ENCODE measurements at regions not wholly inside any gene's neighbourhood (a gene's known extent, or its start where the extent isn't known, plus 50 kb on each side); places are given as distances from the start of the nearest gene placed in this dataset.

GRCh38 chr11:121717296-121717695 is 264.5 kb upstream of the SORL1-AS1 start:
- Histone ChIP-seq H4K12ac (ENCODE audit: low read depth, low read length) (no peak overlapping the region), H4K91ac (ENCODE audit: low read depth, low read length) (no peak overlapping the region), H2BK5ac (ENCODE audit: low read depth, low read length, poor library complexity) (no peak overlapping the region), H2AK5ac (ENCODE audit: low read length) (no peak overlapping the region), H3K4me3 (ENCODE audit: low read depth, low read length) (no peak overlapping the region), H3K18ac (ENCODE audit: low read length) (no peak overlapping the region), H3K14ac (ENCODE audit: low read length) (no peak overlapping the region), H3K27ac (ENCODE audit: low read depth, low read length) (no peak overlapping the region), H3K23ac (ENCODE audit: low read length) (no peak overlapping the region), H3K4ac (ENCODE audit: low read depth, low read length) (no peak overlapping the region), H3K4me2 (ENCODE audit: low read length) (no peak overlapping the region), H3K79me2 (ENCODE audit: control insufficient read depth, insufficient read depth, low read length, poor library complexity) (no peaks in the 10 kb centered on the region), H3K9ac (ENCODE audit: low read length) (no peak overlapping the region), H3K36me3 (ENCODE audit: control insufficient read depth in 1 of 2, insufficient read depth in 2 of 2, low read length in 2 of 2) (no peaks in the 10 kb centered on the region), H2AFZ (ENCODE audit: insufficient read depth, low read length, poor library complexity) (no peak overlapping the region), H3K79me1 (ENCODE audit: low read length) (peaks cover under 1% of the 10 kb centered on the region), H4K8ac (ENCODE audit: low read depth, low read length) (no peak overlapping the region), H3K9me3 (ENCODE audit: insufficient read depth, low read depth, low read length) (no peaks in the 10 kb centered on the region), H3K4me1 (ENCODE audit: control insufficient read depth in 1 of 2, insufficient read depth in 2 of 2, low read length in 2 of 2) (peaks cover 2% of the 10 kb centered on the region in 2 experiments), H2BK12ac (ENCODE audit: low read length) (no peak overlapping the region), H3K27me3 (ENCODE audit: insufficient read depth, low read length) (no peaks in the 10 kb centered on the region), H2BK120ac (ENCODE audit: insufficient read depth, low read length, poor library complexity) (no peak overlapping the region)
- no peak for DNase-seq
- WGBS (ENCODE audit: extremely low coverage, insufficient coverage, insufficient read length), result no CpG with 5 or more reads among the region's 2 CpGs

GRCh38 chr11:121716060-121716459 is 263.3 kb upstream of the SORL1-AS1 start:
- H2BK120ac ChIP-seq (ENCODE audit: insufficient read depth, low read length, poor library complexity), result no peak overlapping the region
- no peak overlapping the region for H3K23ac ChIP-seq (ENCODE audit: low read length)
- DNase-seq, result no peak
- H3K4me3 ChIP-seq (ENCODE audit: low read depth, low read length), result no peak overlapping the region
- H2BK5ac ChIP-seq (ENCODE audit: low read depth, low read length, poor library complexity), result no peak overlapping the region
- H3K79me1 ChIP-seq (ENCODE audit: low read length), result no peaks in the 10 kb centered on the region
- H2BK12ac ChIP-seq (ENCODE audit: low read length), result no peak overlapping the region
- no CpG with 5 or more reads among the region's 4 CpGs for WGBS (ENCODE audit: extremely low coverage, insufficient coverage, insufficient read length)
- H3K27me3 ChIP-seq (ENCODE audit: insufficient read depth, low read length), result no peaks in the 10 kb centered on the region
- no peak overlapping the region for H4K12ac ChIP-seq (ENCODE audit: low read depth, low read length)
- no peaks in the 10 kb centered on the region for H3K9me3 ChIP-seq (ENCODE audit: insufficient read depth, low read depth, low read length)
- no peaks in the 10 kb centered on the region for H3K4me1 ChIP-seq (ENCODE audit: control insufficient read depth in 1 of 2, insufficient read depth in 2 of 2, low read length in 2 of 2)
- no peak overlapping the region for H2AFZ ChIP-seq (ENCODE audit: insufficient read depth, low read length, poor library complexity)
- H3K14ac ChIP-seq (ENCODE audit: low read length), result no peak overlapping the region
- H3K9ac ChIP-seq (ENCODE audit: low read length), result no peak overlapping the region
- H3K79me2 ChIP-seq (ENCODE audit: control insufficient read depth, insufficient read depth, low read length, poor library complexity), result no peaks in the 10 kb centered on the region
- H3K4me2 ChIP-seq (ENCODE audit: low read length), result no peak overlapping the region
- no peak overlapping the region for H3K27ac ChIP-seq (ENCODE audit: low read depth, low read length)
- H3K18ac ChIP-seq (ENCODE audit: low read length), result no peak overlapping the region
- no peak overlapping the region for H4K8ac ChIP-seq (ENCODE audit: low read depth, low read length)
- no peak overlapping the region for H2AK5ac ChIP-seq (ENCODE audit: low read length)
- no peak overlapping the region for H4K91ac ChIP-seq (ENCODE audit: low read depth, low read length)
- H3K4ac ChIP-seq (ENCODE audit: low read depth, low read length), result no peak overlapping the region
- no peaks in the 10 kb centered on the region for H3K36me3 ChIP-seq (ENCODE audit: control insufficient read depth in 1 of 2, insufficient read depth in 2 of 2, low read length in 2 of 2)

- Histone ChIP-seq H4K91ac (ENCODE audit: low read depth, low read length) (no peak overlapping the region), H3K79me1 (ENCODE audit: low read length) (no peaks in the 10 kb centered on the region), H3K27ac (ENCODE audit: low read depth, low read length) (no peak overlapping the region), H2AK5ac (ENCODE audit: low read length) (no peak overlapping the region), H3K27me3 (ENCODE audit: insufficient read depth, low read length) (no peaks in the 10 kb centered on the region), H3K4me3 (ENCODE audit: low read depth, low read length) (no peak overlapping the region), H3K79me2 (ENCODE audit: control insufficient read depth, insufficient read depth, low read length, poor library complexity) (no peaks in the 10 kb centered on the region), H2BK120ac (ENCODE audit: insufficient read depth, low read length, poor library complexity) (no peak overlapping the region), H3K4me1 (ENCODE audit: control insufficient read depth in 1 of 2, insufficient read depth in 2 of 2, low read length in 2 of 2) (no peaks in the 10 kb centered on the region), H4K8ac (ENCODE audit: low read depth, low read length) (no peak overlapping the region), H3K23ac (ENCODE audit: low read length) (no peak overlapping the region), H3K9me3 (ENCODE audit: insufficient read depth, low read depth, low read length) (no peaks in the 10 kb centered on the region), H3K4ac (ENCODE audit: low read depth, low read length) (no peak overlapping the region), H3K18ac (ENCODE audit: low read length) (no peak overlapping the region), H3K36me3 (ENCODE audit: control insufficient read depth in 1 of 2, insufficient read depth in 2 of 2, low read length in 2 of 2) (no peaks in the 10 kb centered on the region), H3K4me2 (ENCODE audit: low read length) (no peak overlapping the region), H2BK12ac (ENCODE audit: low read length) (no peak overlapping the region), H3K9ac (ENCODE audit: low read length) (no peak overlapping the region), H2AFZ (ENCODE audit: insufficient read depth, low read length, poor library complexity) (no peak overlapping the region), H4K12ac (ENCODE audit: low read depth, low read length) (no peak overlapping the region), H2BK5ac (ENCODE audit: low read depth, low read length, poor library complexity) (no peak overlapping the region), H3K14ac (ENCODE audit: low read length) (no peak overlapping the region)
- no peak for DNase-seq
- WGBS (ENCODE audit: extremely low coverage, insufficient coverage, insufficient read length), result no CpG with 5 or more reads among the region's 4 CpGs
Observed at GRCh38 chr11:121715405-121715804, 262.6 kb upstream of the SORL1-AS1 start.

GRCh38 chr11:121714351-121714750 is 261.6 kb upstream of the SORL1-AS1 start:
- no peak overlapping the region for H3K4ac ChIP-seq (ENCODE audit: low read depth, low read length)
- no peaks in the 10 kb centered on the region for H3K79me1 ChIP-seq (ENCODE audit: low read length)
- H3K4me3 ChIP-seq (ENCODE audit: low read depth, low read length), result no peak overlapping the region
- H3K27ac ChIP-seq (ENCODE audit: low read depth, low read length), result no peak overlapping the region
- no peak overlapping the region for H4K8ac ChIP-seq (ENCODE audit: low read depth, low read length)
- H2BK120ac ChIP-seq (ENCODE audit: insufficient read depth, low read length, poor library complexity), result no peak overlapping the region
- no peaks in the 10 kb centered on the region for H3K36me3 ChIP-seq (ENCODE audit: control insufficient read depth in 1 of 2, insufficient read depth in 2 of 2, low read length in 2 of 2)
- H3K4me1 ChIP-seq (ENCODE audit: control insufficient read depth in 1 of 2, insufficient read depth in 2 of 2, low read length in 2 of 2), result no peaks in the 10 kb centered on the region
- no CpG with 5 or more reads among the region's 3 CpGs for WGBS (ENCODE audit: extremely low coverage, insufficient coverage, insufficient read length)
- no peak overlapping the region for H3K18ac ChIP-seq (ENCODE audit: low read length)
- H4K91ac ChIP-seq (ENCODE audit: low read depth, low read length), result no peak overlapping the region
- no peak overlapping the region for H2AFZ ChIP-seq (ENCODE audit: insufficient read depth, low read length, poor library complexity)
- H2BK12ac ChIP-seq (ENCODE audit: low read length), result no peak overlapping the region
- H4K12ac ChIP-seq (ENCODE audit: low read depth, low read length), result no peak overlapping the region
- H2BK5ac ChIP-seq (ENCODE audit: low read depth, low read length, poor library complexity), result no peak overlapping the region
- H3K27me3 ChIP-seq (ENCODE audit: insufficient read depth, low read length), result no peaks in the 10 kb centered on the region
- no peak overlapping the region for H3K23ac ChIP-seq (ENCODE audit: low read length)
- DNase-seq, result no peak
- H3K4me2 ChIP-seq (ENCODE audit: low read length), result no peak overlapping the region
- no peaks in the 10 kb centered on the region for H3K9me3 ChIP-seq (ENCODE audit: insufficient read depth, low read depth, low read length)
- H2AK5ac ChIP-seq (ENCODE audit: low read length), result no peak overlapping the region
- H3K9ac ChIP-seq (ENCODE audit: low read length), result no peak overlapping the region
- no peak overlapping the region for H3K14ac ChIP-seq (ENCODE audit: low read length)
- no peaks in the 10 kb centered on the region for H3K79me2 ChIP-seq (ENCODE audit: control insufficient read depth, insufficient read depth, low read length, poor library complexity)
